WTC11 (cell line): ENCODE measurements at regions not wholly inside any gene's neighbourhood (a gene's known extent, or its start where the extent isn't known, plus 50 kb on each side); places are given as distances from the start of the nearest gene placed in this dataset.
"Not testable (repeated sequence)": the region's sequence is repeated elsewhere in the genome, so short reads cannot be mapped to it uniquely, and the experiment has no call there.

Experiments
- ATAC-seq: fragments of 200-7000 bp; cut with Tn5 transposase; 2 replicates; pipeline ENCODE4 v1.10.0; 2021; ENCODE audit warnings: mild to moderate bottlenecking, moderate library complexity
- CTCF ChIA-PET: fragments of 300-600 bp; sonication (Branson Sonifier 250); formaldehyde crosslinking; loops from one replicate; lab custom pipeline; 2021; ENCODE audit warnings: antibody characterized with exemption; lab: Charles Lee
- POLR2A ChIA-PET: fragments of 350-600 bp; sonication (Branson Sonifier 250); formaldehyde crosslinking; loops from one replicate; lab custom pipeline; 2021; ENCODE audit warnings: antibody characterized with exemption; lab: Charles Lee
- DNase-seq: peaks from one replicate; pipeline ENCODE4 v3.0.0; 2021; ENCODE audit warnings: low spot score
- H3K27ac Mint-ChIP-seq: 2 replicates; pipeline ENCODE4 v1.8.0; 2021; ENCODE audit warnings: mixed read lengths
- H3K27me3 Mint-ChIP-seq: 2 replicates; pipeline ENCODE4 v1.8.0; 2021; ENCODE audit warnings: low read depth, mild to moderate bottlenecking, moderate library complexity, mixed read lengths
- H3K36me3 Mint-ChIP-seq: 2 replicates; pipeline ENCODE4 v1.8.0; 2021; ENCODE audit warnings: mixed read lengths
- H3K4me1 Mint-ChIP-seq: 2 replicates; pipeline ENCODE4 v1.8.0; 2022; ENCODE audit warnings: mixed read lengths
- H3K4me3 Mint-ChIP-seq: 2 replicates; pipeline ENCODE4 v1.8.0; 2021; ENCODE audit warnings: mild to moderate bottlenecking, moderate library complexity, mixed read lengths
- H3K9me3 Mint-ChIP-seq: 2 replicates; pipeline ENCODE4 v1.8.0; 2021; ENCODE audit warnings: mixed read lengths
- ARID4B ChIP-seq: sonication (generic); formaldehyde crosslinking; IDR thresholded peaks from 2 replicates; pipeline ENCODE4 v1.8.0; 2023; ENCODE audit warnings: missing genetic modification reagents, mild to moderate bottlenecking, borderline replicate concordance
- ATF2 ChIP-seq: sonication (generic); formaldehyde crosslinking; IDR thresholded peaks from 2 replicates; pipeline ENCODE4 v1.8.1; 2022; ENCODE audit warnings: low read depth, missing genetic modification reagents, borderline replicate concordance
- FOXP4 ChIP-seq: sonication (generic); formaldehyde crosslinking; IDR thresholded peaks from 2 replicates; pipeline ENCODE4 v1.8.0; 2022; ENCODE audit warnings: mild to moderate bottlenecking, missing genetic modification reagents
- GTF2I ChIP-seq: fragments of 250-450 bp; sonication (Bioruptor Pico); conservative IDR thresholded peaks from 2 replicates; pipeline ENCODE4 v1.4.0; 2021; ENCODE audit warnings: mild to moderate bottlenecking
- HMGXB4 ChIP-seq: sonication (generic); formaldehyde crosslinking; IDR thresholded peaks from 2 replicates; pipeline ENCODE4 v1.8.1; 2023; ENCODE audit warnings: mild to moderate bottlenecking, moderate library complexity, missing genetic modification reagents
- MXD4 ChIP-seq: fragments of 250-450 bp; sonication (Bioruptor Pico); IDR thresholded peaks from 2 replicates; pipeline ENCODE4 v1.8.0; 2021; ENCODE audit warnings: mild to moderate bottlenecking, moderate library complexity, borderline replicate concordance
- ZBTB21 ChIP-seq: sonication (generic); formaldehyde crosslinking; IDR thresholded peaks from 2 replicates; pipeline ENCODE4 v1.8.1; 2023; ENCODE audit warnings: mild to moderate bottlenecking, missing genetic modification reagents, borderline replicate concordance
- ZNF423 ChIP-seq: fragments of 250-450 bp; sonication (Bioruptor Pico); IDR thresholded peaks from 2 replicates; pipeline ENCODE4 v2.1.2; 2022; ENCODE audit warnings: mild to moderate bottlenecking, moderate library complexity
- TF ChIP-seq, protein P1 (sequence below): fragments of 250-450 bp; sonication (Bioruptor Pico); conservative IDR thresholded peaks from 2 replicates; pipeline ENCODE4 v1.9.0; 2021; ENCODE audit warnings: mild to moderate bottlenecking

DNA sequence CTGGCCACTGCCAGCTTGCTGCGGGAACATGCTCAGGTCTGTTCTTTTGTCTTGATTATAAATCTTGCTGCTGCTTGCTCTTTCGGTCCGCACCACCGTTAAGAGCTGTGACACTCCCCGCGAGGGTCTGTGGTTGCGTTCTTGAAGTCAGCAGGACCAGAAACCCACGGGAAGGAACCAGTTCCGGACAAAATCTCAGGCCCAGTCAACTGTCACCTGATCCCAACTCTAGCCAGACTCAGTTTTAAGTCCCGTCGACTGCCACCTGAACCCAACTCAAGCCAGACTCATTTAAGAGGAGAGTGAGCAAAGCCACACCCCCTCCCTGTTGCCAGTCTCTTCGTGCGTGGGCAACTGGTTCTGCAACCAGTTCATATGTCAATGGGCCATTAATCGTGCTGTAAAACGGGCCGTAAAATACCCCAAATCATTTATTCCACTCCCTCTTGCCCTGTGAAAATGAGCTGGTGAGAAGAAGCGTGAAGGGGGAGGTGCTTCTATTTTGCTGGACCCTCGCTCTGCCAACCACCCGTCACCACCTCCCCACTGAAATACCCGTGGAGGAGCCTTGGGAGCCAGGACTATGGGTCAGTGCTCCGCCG, 224.3 kb downstream of the NDUFA10 start:
- ATAC-seq (no peak), DNase-seq (peak; percentile 1)
- H3K9me3 Mint-ChIP-seq: peaks cover 15% of the 10 kb centered on the region
- no peak for TF ChIP-seq FOXP4 (CRISPR knock-in tag)
- TF ChIP-seq MXD4 (CRISPR knock-in tag): no peak
- TF ChIP-seq, protein P1, sequence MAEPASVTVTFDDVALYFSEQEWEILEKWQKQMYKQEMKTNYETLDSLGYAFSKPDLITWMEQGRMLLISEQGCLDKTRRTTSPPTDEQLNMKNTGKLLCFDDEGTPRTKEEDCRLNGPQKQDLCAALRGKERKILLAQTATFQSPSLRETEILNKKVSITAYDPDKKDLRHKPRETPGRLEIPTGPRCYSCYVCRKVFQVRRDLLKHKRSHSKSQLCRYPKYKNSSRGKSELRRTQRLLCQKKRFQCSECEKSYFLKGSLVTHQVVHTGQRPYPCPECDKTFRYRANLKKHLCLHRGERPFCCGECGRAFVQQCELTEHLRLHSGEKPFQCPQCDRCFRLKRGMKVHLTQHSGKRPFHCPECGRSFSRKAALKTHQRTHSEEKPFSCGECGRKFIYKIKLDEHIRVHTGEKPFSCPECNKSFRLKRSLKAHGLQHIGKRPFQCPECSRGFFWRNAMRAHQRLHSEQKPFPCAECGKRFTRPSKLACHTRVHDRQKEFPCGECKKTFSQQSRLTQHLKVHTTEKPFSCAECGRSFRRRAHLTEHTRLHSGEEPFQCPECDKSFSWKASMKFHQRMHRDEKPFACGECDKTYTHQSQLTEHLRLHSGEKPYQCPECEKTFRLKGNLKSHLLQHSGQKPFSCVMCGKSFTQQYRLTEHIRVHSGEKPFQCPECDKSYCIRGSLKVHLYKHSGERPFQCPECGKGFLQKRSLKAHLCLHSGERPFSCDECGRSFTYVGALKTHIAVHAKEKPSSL (CRISPR knock-in tag): no peak
- no peak for TF ChIP-seq ARID4B (CRISPR knock-in tag)
- no peak for TF ChIP-seq ZNF423 (CRISPR knock-in tag)
- H3K27me3 Mint-ChIP-seq: no peaks in the 10 kb centered on the region
- no peaks in the 10 kb centered on the region for H3K36me3 Mint-ChIP-seq
- peaks cover 4% of the 10 kb centered on the region; the same call in 1 of the 2 replicates for H3K4me1 Mint-ChIP-seq
- ChIA-PET CTCF (no interaction called here), POLR2A (no interaction called here)
- no peak overlapping the region for H3K4me3 Mint-ChIP-seq
- no peak overlapping the region for H3K27ac Mint-ChIP-seq

DNA sequence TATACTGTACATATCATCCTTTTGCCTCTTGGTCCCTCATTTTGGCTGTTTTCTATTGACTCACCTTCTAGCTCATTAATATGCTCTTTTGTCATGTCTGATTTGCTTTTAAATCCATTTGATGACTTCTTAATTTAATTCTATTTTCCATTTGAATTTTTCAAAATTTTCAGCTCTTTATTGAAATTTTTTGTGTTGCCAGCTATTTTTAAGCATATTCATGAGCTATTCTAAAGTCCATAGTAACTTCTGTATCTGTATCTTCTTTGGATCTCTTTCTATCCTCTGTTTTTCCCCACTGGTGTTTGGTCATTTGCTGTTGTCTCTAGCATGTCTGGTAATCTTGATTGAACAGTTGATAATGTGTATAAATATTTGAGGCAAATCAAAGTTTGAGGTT, 227.8 kb downstream of the NDUFA10 start:
- no peak for ATAC-seq
- DNase-seq: no peak
- TF ChIP-seq GTF2I (CRISPR knock-in tag) (no peak), ZBTB21 (CRISPR knock-in tag) (no peak), ATF2 (CRISPR knock-in tag) (no peak), HMGXB4 (CRISPR knock-in tag) (no peak)
- H3K9me3 Mint-ChIP-seq: peaks cover 18% of the 10 kb centered on the region
- ChIA-PET POLR2A (no interaction called here), CTCF (no interaction called here)
- H3K27me3 Mint-ChIP-seq: no peaks in the 10 kb centered on the region
- no peak overlapping the region for H3K4me3 Mint-ChIP-seq
- no peaks in the 10 kb centered on the region for H3K4me1 Mint-ChIP-seq
- H3K36me3 Mint-ChIP-seq: no peaks in the 10 kb centered on the region
- H3K27ac Mint-ChIP-seq: no peak overlapping the region

GRCh38 chr2:239795761-239796160, 229.4 kb downstream of the NDUFA10 start:
- DNase-seq: not testable (repeated sequence)

More at GRCh38 chr2:239795761-239796160, 229.4 kb downstream of the NDUFA10 start:
- H3K9me3 Mint-ChIP-seq: peaks cover 17% of the 10 kb centered on the region
- H3K27ac Mint-ChIP-seq, H3K27me3 Mint-ChIP-seq, H3K36me3 Mint-ChIP-seq, POLR2A ChIA-PET, H3K4me1 Mint-ChIP-seq, ATAC-seq, CTCF ChIA-PET, H3K4me3 Mint-ChIP-seq: not testable (repeated sequence)
